Putamen (tissue), 1 donor: ENCODE measurements at regions not wholly inside any gene's neighbourhood (a gene's known extent, or its start where the extent isn't known, plus 50 kb on each side); places are given as distances from the start of the nearest gene placed in this dataset.
"Not testable (repeated sequence)": the region's sequence is repeated elsewhere in the genome, so short reads cannot be mapped to it uniquely, and the experiment has no call there.

Source experiments
- DNase-seq: peaks from one replicate; pipeline ENCODE4 v3.0.0-alpha.2; 2016; ENCODE audit warnings: low spot score

GRCh38 chr6:78807655-78808355 is 59.5 kb upstream of the IRAK1BP1 start:
- DNase-seq = not testable (repeated sequence)

- DNase-seq = no peak
Observed at GRCh38 chr6:78808356-78808891, 58.9 kb upstream of the IRAK1BP1 start.

GRCh38 chr6:78808933-78809332 is 58.4 kb upstream of the IRAK1BP1 start:
- DNase-seq = no peak

GRCh38 chr6:78810146-78810545 is 57.2 kb upstream of the IRAK1BP1 start:
- DNase-seq = no peak

- no peak for DNase-seq
Observed at GRCh38 chr6:78810698-78811097, 56.7 kb upstream of the IRAK1BP1 start.
